ENCODE measurements at regions not wholly inside any gene's neighbourhood (a gene's known extent, or its start where the extent isn't known, plus 50 kb on each side); places are given as distances from the start of the nearest gene placed in this dataset.
A peak's percentile ranks its signal among the peaks of the same experiment; 100 is the strongest.

DNA sequence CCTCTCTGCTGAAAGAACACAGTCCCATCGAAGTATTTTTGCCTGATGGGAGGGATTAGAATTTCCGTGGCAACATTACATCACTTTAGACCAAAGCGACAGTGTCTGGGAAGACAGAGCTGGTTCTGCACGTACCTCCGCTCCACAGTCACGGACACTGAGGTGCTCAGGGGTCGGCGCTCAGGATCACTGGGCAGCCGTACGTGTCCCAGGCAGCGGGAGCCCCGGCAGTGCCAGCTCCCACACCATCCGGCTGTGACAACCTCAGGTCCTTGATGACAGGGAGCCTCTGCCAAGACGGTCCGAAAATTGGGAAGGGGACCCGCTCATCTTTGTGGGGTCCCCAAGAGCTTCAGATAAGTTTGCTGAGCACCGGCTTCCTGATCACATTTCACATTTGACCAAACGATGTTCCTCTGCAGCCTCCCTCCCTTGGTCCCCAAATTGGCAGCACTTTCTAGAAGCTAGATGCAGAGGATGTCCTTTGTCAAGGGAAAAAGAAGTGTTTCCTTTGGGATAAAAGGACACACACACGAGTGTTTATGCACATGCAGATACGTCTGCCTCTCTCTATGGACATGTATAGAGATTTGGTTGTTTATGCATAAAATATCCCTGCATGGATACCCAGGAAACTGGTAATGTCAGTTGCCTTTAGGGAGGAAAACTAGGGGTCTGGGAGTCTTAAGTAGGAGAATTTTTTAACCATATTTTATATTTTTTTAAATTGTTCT is 61.6 kb upstream of the LINC01488 start:
- H3K4me3 ChIP-seq, result no peak overlapping the region
- TF ChIP-seq POLR2A (IDR thresholded peaks at IDR 0.05), result no peak
- no peak for TF ChIP-seq POLR2AphosphoS5 (IDR thresholded peaks at IDR 0.05)
- TF ChIP-seq, protein P1, sequence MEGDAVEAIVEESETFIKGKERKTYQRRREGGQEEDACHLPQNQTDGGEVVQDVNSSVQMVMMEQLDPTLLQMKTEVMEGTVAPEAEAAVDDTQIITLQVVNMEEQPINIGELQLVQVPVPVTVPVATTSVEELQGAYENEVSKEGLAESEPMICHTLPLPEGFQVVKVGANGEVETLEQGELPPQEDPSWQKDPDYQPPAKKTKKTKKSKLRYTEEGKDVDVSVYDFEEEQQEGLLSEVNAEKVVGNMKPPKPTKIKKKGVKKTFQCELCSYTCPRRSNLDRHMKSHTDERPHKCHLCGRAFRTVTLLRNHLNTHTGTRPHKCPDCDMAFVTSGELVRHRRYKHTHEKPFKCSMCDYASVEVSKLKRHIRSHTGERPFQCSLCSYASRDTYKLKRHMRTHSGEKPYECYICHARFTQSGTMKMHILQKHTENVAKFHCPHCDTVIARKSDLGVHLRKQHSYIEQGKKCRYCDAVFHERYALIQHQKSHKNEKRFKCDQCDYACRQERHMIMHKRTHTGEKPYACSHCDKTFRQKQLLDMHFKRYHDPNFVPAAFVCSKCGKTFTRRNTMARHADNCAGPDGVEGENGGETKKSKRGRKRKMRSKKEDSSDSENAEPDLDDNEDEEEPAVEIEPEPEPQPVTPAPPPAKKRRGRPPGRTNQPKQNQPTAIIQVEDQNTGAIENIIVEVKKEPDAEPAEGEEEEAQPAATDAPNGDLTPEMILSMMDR (IDR thresholded peaks at IDR 0.05 in 8 of 11, conservative IDR thresholded peaks at IDR 0.05 in 3 of 11), result no peak
- H3K9me3 ChIP-seq, result peaks cover 0 to 7% (median 6%) of the 10 kb centered on the region in 8 donors
- peaks cover 0 to 8% (median 0%) of the 10 kb centered on the region in 7 donors for H3K27me3 ChIP-seq (replicated peaks in 1 of 7)
- intact Hi-C loops (cut with DNase I; ENCODE audit: low total_unique reads), result no loop called here
- DNase-seq, result peak; percentile 59
- no peaks in the 10 kb centered on the region for H3K36me3 ChIP-seq
- no peak overlapping the region for H3K27ac ChIP-seq
- H3K4me1 ChIP-seq, result peaks cover under 1 to 32% (median 20%) of the 10 kb centered on the region in 6 donors
- WGBS, 5 donors, result 63 to 76% (median 71%) methylated on average over 7 to 20 of the region's 20 CpGs

DNA sequence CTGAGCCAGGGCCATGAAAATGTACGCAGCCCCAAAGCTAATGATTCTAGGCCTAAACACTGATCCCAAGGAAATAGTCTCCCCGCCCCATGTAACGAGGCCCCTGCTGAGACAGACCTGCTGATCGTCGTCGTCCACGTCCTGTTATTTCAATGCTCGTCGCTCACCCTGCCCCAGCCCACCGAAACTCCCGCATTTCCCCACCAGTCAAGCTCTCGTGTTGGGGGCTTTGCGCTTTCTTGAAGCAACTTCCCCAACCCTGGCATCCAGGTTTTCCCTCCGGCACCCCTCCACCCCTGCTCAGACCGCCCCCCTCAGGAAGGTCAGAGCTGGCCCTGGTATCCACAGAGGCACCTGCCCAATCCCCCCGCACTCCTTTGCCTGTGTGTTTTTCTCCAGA is 58.8 kb upstream of the LINC01488 start:
- H3K27ac ChIP-seq, result no peak overlapping the region
- no peak overlapping the region for H3K4me3 ChIP-seq
- intact Hi-C loops (cut with DNase I; ENCODE audit: low total_unique reads), result no loop called here
- TF ChIP-seq, protein P1 (IDR thresholded peaks at IDR 0.05 in 8 of 11, conservative IDR thresholded peaks at IDR 0.05 in 3 of 11), result no peak
- TF ChIP-seq POLR2AphosphoS5 (IDR thresholded peaks at IDR 0.05), result no peak
- no peak for TF ChIP-seq POLR2A (IDR thresholded peaks at IDR 0.05)
- H3K4me1 ChIP-seq, result peaks cover 0 to 21% (median 5%) of the 10 kb centered on the region in 6 donors
- 86 to 96% (median 90%) methylated on average over 16 of the region's 16 CpGs for WGBS, 5 donors
- peaks cover 0 to 2% (median 0%) of the 10 kb centered on the region in 7 donors for H3K27me3 ChIP-seq (replicated peaks in 1 of 7)
- H3K36me3 ChIP-seq, result no peaks in the 10 kb centered on the region
- peaks cover 0 to 15% (median 12%) of the 10 kb centered on the region in 8 donors for H3K9me3 ChIP-seq
- peak; percentile 46 for DNase-seq

DNA sequence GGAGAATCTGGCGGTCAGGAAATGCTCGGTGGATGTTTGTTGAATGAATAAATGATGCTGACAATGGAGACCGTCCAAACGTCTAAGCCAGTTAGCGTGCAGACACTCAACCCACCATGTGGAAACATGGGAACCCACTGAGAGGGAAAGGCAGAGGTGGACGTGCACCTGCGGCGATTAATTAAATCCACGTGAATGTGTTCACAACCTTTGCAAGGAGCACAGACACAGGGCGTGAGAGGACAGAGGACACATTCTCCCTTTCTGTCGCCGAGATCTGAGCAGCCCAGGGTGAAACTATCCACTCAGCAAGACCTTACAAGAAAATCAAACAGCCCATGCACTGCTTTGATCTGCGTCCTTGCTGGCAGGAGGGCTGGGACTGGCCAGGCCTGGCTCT is 58.3 kb upstream of the LINC01488 start:
- no peak overlapping the region for H3K4me3 ChIP-seq
- intact Hi-C loops (cut with DNase I; ENCODE audit: low total_unique reads), result no loop called here
- no peak overlapping the region for H3K27ac ChIP-seq
- H3K36me3 ChIP-seq, result no peaks in the 10 kb centered on the region
- peak; percentile 47 for DNase-seq
- peaks cover 0 to 15% (median 12%) of the 10 kb centered on the region in 8 donors for H3K9me3 ChIP-seq
- H3K27me3 ChIP-seq (replicated peaks in 1 of 7), result no peaks in the 10 kb centered on the region
- H3K4me1 ChIP-seq, result peaks cover 0 to 21% (median 5%) of the 10 kb centered on the region in 6 donors
- TF ChIP-seq POLR2A (IDR thresholded peaks at IDR 0.05), result no peak
- TF ChIP-seq, protein P1 (IDR thresholded peaks at IDR 0.05 in 8 of 11, conservative IDR thresholded peaks at IDR 0.05 in 3 of 11), result no peak
- TF ChIP-seq POLR2AphosphoS5 (IDR thresholded peaks at IDR 0.05), result no peak
- 87 to 98% (median 96%) methylated on average over 13 of the region's 13 CpGs for WGBS, 5 donors

DNA sequence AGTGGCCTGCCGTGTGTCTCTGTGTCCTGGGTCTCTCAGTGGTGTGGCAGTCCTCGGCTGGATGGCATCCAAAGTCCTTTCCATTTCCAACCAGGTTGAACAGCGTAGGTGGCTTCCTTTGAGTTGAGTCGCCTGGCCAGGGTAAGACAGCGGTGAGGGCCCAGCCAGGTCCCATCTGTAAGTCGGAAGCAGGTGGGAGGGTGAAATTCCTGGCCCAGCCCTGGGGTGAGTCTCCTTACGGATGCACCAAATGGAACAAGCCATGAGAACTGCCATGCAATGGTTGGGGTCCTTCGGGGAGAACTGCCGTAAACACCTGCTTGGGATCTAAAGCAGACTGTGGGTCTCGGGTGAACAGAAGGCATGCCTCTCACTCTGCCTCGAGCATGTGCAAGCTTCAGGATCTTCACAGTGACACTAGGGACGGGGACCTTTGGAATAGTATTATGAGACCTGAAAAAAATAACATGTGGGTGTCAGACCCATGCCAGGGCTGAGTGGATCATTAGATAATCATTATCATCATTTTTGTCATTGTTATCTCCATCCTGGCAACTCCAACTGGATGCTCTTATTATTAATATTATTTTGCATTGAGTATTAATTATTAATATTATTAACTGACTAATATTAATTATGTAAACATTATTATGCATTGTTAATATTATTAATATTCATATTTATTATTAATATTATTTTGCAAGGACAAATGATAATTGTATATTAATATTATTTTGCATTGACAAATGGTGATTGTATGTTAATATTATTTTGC is 57.7 kb upstream of the LINC01488 start:
- intact Hi-C loops (cut with DNase I; ENCODE audit: low total_unique reads), result no loop called here
- Histone ChIP-seq H3K27ac (no peak overlapping the region), H3K4me1 (peaks cover 0 to 21% (median 5%) of the 10 kb centered on the region in 6 donors), H3K27me3 (replicated peaks in 1 of 7) (peaks cover 0 to 4% (median 0%) of the 10 kb centered on the region in 7 donors), H3K36me3 (no peaks in the 10 kb centered on the region), H3K4me3 (no peak overlapping the region), H3K9me3 (peaks cover 0 to 15% (median 12%) of the 10 kb centered on the region in 8 donors)
- TF ChIP-seq, protein P1 (IDR thresholded peaks at IDR 0.05 in 8 of 11, conservative IDR thresholded peaks at IDR 0.05 in 3 of 11), result no peak
- no peak for TF ChIP-seq POLR2AphosphoS5 (IDR thresholded peaks at IDR 0.05)
- no peak for TF ChIP-seq POLR2A (IDR thresholded peaks at IDR 0.05)
- 88 to 95% (median 92%) methylated on average over 11 to 12 of the region's 12 CpGs for whole genome bisulfite sequencing, 5 donors
- DNase-seq, result peak; percentile 39

All from spleen (tissue), 11 donors.